Activated CD4-positive, alpha-beta T cell treated with anti-CD3 and anti-CD28 coated beads, Interleukin-10, Interleukin-2, amounts not matched to agents 100 ng/mL and 50 ng/mL, durations not matched to agents 16 hours and 8 hours (primary cell): ENCODE measurements at regions not wholly inside any gene's neighbourhood (a gene's known extent, or its start where the extent isn't known, plus 50 kb on each side); places are given as distances from the start of the nearest gene placed in this dataset.
A peak's percentile ranks its signal among the peaks of the same experiment; 100 is the strongest.
"Not testable (repeated sequence)": the region's sequence is repeated elsewhere in the genome, so short reads cannot be mapped to it uniquely, and the experiment has no call there.

Source experiments
- DNase-seq: peaks from one replicate; pipeline ENCODE4 v3.0.0-alpha.2; 2020

GRCh38 chr7:65631236-65631635 lies 241.6 kb upstream of the VKORC1L1 start:
- not testable (repeated sequence) for DNase-seq

DNA sequence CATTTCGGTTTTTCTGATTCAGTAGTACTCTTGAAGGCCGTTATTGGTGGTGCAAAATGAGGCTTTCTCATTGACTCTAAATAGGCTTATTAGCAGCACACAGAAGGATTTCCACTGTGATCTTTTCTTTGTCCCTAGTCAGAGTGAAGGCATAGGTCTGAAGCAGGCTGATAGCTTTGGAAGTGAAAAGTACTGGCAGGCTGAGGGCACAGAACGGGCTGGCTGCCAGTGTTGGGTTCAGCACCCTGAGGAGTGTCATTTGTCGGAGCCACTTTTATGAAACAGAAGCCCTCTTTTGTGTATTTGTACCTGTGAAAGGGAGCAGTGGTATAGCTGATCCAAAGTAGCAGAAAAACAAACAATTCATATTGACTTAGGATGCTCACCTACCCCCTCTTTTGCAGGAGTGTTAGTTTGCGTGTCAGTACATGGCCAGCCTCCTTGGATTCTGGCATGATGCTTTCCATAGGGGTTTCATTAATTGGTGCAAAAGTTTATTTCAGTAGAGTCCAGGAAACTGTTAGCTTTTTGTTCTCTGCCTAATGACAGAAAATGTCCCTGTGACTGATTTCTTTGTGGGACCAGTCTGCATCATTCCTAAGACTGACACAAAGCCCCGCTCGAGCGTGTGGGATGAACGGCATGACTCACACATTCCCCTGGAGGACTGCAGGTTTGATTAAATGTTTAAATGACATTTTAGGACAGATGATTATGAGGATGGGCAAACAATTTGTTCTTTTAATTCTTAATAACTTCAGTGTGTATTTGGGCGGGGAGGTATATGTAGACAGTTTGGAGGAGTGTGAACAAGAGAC lies 239.1 kb upstream of the VKORC1L1 start:
- DNase-seq: not testable (repeated sequence)

- DNase-seq: not testable (repeated sequence)
These were observed 234.0 kb upstream of the VKORC1L1 start for GRCh38 chr7:65638918-65639317.

DNA sequence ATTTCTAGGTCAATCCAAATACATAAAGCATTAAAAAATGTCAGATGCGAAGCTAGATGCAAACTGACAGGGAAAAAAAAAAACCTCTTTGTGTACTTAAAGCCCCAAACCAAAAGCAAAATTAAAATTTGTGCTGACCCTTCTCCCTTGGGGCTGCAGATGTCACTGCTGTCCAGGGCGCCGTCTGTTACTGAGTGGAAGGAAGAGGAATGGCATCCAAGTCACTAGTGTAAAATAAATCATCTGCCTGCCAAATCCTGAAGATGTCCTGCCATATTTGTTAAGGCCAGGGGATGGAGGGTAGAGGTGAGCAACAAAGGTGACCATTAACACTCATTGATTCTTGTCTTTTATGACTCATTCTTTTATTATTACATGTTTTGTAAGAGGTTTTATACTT lies 233.2 kb upstream of the VKORC1L1 start:
- not testable (repeated sequence) for DNase-seq

- not testable (repeated sequence) for DNase-seq
These were observed 229.4 kb upstream of the VKORC1L1 start for GRCh38 chr7:65643498-65643897.

- not testable (repeated sequence) for DNase-seq
These were observed 225.5 kb upstream of the VKORC1L1 start for GRCh38 chr7:65647153-65647964.

DNA sequence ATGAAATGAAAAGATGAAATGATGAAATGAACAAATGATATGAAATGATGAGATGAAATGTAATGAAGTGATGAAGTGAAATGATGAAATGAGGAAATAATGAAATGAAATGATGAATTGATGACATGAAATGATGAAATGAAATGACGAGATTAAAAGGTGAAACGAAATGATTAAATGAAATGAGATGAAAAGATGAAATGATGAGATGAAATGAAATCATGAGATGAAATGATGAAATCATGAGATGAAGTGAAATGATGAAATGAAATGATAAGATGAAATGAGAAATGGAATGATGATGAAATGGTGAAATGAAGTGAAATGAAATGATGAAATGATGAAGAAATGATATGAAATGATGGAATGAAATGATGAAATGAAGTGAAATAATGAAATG lies 221.7 kb upstream of the VKORC1L1 start:
- DNase-seq: not testable (repeated sequence)

DNA sequence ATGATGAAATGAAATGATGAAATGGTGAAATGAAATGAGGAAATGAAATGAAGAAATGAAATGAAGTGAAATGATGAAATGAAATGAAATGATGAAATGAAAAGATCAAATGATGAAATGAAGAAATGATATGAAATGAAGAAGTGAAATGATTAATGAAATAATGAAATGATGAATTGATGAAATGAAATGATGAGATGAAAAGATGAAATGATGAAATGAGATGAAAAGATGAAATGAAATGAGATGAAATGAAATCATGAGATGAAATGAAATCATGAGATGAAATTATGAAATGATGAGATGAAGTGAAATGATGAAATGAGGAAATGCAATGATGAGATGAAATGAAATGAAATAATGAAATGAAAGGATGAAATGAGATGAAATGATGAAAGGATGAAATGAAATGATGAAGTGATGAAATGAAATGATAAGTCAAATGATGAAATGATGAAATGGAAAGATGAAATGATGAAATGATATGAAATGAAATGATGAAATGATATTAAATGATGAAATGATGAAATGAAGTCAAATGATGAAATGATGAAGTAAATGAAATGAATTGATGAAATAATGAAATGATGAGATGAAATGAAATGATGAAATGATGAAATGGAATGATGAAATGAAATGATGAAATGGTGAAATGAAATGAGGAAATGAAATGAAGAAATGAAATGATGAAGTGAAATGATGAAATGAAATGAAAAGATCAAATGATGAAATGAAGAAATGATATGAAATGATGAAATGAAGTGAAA lies 220.9 kb upstream of the VKORC1L1 start:
- not testable (repeated sequence) for DNase-seq

- not testable (repeated sequence) for DNase-seq
These were observed 220.2 kb upstream of the VKORC1L1 start for GRCh38 chr7:65652669-65653068.

DNA sequence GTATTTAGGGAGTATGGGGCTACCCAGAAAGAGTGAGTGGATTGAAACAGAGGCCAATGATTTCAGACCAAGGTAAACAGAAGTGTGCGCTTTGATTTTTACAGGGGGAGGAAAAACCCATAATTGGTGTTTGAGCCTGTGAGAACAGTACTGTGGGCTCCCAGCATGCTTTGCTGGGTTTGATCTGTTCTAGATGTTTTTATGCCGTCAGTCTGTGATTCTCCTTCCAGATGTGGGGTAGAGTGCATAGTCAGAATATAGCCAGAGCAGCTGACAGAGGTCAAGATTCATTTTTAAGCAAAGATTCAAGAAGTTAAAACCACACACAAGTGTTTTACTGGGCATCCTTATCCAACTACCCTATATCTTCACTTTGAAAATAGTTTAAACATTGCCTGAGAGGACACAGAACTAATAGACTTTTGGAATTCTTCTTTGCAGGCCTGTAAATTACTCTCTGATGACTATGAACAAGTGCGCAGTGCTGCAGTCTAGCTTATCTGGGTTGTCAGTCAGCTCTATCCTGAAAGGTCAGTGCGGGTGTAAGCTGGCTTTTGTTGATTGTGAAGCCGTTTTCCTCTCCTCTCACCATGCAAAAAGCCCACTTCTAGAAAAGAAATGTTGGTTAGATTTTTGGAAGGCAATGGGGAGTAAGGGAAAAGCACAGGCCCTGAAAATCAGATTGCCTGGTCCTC lies 216.2 kb upstream of the VKORC1L1 start:
- not testable (repeated sequence) for DNase-seq

DNA sequence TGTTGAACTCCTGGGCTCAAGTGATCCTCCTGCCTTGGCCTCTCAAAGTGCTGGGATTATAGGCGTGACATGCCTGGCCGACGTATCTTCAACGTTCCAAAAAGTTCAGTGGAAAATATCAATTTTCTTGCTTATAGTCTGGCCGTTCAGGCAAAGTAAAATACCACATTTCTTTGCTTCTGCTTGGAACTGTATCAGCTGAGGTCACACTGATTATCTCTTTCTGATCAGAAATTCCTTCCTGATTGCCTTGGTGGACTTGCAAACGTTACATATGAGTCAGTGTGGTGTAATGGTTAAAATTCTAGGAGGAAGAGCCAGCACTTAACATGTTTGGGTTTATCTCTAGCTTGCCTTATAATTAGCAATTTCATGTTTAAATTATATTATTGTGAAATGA lies 189.5 kb upstream of the VKORC1L1 start:
- DNase-seq: not testable (repeated sequence)

DNA sequence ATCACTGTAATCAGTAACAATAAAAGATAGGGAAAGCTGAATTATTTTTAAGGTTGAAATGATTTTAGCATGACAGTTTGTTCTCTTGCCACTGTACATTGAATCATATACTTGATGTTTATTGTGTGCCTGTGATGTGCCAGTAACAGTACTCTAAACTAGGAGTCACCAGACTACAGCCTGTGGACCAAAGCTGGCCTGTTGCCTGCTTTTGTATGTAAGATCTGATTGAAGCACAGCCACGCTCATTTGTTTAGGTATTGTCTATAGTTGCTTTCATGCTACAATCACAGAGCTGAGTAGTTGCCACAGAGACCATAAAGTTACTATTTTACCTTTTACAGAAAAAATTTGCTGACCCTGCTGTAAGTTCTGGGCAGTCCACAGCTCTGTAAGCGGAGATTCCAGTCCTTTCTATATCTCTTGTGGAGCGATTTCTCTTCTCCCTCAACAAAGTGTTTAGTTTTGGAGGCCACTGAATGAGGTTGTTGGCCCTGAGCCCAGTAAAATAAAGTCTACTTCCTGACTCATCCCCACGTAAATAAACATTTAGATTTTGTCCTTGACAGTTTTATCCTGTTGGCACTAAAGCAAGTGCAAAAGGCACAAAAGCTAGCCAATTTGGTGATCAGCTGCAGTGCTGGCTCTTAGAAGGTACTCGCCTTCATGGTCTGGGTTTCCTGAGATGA lies 173.7 kb upstream of the VKORC1L1 start:
- not testable (repeated sequence) for DNase-seq

DNA sequence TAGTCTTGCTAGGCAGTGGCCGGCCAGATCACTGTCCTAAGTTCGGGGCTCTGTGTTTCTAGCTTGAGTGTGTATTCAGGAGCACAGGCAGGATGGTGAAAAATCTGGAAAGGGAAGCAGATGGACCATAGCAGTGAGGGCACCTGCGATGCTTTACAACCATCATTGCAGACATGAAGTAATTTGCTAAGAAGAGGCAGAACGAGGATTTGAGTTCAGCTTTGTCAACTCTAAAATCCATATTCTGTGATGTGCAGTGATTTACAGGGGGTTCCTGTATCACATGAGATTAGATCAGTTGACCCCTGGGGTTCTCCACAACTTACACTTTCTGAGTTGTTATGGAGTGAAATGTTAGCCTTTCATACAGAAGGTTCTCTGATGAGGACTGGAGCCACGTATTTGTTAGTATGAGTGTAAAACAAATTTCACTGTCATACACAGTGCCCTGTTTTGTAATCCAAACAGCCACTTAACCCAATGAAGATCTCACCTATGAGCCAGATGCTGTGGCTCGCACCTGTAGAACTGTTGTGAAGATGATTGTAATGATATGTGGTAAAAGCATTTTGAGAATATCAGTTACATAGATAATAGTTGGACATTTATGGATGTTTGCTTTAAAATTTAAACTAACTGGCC lies 173.0 kb upstream of the VKORC1L1 start:
- DNase-seq: not testable (repeated sequence)

DNA sequence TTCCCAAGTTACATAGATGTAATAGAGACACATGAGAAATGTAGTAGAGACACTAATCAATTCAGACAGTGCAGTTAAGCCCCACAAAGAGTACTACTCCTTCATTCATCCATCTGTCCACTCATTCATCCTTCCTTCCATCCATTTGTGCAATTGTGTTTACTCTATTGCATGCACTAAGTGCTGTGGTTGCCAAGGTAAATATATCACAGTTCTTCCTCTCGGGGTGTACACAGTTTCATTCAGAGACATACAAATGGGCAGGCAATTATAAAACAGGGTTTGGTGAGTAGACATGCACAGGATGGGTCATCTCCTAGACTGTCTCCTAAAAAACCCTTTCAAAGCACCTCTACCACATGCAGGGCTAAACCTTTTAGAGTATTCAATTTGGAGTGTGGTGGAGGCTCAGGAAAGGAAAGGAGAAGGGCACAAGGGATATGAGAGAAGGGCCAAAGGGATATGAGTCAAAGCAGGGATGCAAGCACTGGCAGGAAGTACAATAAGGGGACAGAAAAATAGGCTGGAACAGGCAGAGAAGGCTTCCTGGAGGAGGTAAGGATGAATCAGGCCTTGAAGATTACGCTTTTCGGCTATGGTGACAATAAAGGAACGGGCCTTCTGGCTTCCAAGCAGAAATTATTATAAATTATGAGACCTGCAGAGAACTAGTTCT lies 153.6 kb upstream of the VKORC1L1 start:
- DNase-seq: not testable (repeated sequence)

DNA sequence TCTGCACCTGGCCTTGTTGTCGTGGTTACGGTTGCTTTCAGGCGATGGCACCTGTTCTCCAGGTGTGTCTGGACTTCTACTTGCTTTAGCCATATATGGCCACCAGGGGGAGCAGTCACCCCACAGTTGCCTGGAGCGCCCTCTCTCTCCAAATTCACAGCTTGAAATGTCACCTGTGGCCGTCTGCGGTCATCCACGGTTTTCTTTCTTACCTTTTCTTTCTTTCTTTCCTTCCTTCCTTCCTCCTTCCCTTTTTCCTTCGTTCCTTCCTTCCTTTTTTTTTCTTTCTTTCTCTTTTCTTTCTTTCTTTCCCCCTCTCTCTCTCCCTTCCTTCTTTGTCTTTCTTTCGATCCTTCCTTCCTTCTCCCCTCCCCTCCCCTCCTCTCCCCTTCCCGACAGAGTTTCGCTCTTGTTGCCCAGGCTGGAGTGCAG lies 150.5 kb upstream of the VKORC1L1 start:
- DNase-seq: peak; percentile 69

DNA sequence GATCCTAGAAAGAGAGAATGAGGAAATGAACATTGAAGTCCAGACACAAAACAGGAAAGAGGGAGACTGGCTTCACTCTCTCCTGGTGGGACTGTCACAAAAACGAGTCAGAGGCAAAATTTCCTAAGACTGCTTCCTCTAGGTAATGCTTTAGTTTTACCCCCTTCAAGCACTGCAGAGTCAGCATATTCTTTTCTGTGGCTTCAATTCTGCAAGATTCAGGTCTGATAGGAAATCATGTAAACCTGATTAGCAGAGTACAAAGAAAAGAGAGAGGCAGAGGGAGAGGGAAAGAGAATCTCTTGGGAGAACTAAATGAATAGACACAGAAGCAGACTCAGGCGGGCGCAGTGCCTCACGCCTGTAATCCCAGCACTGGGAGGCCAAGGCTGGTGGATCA lies 145.7 kb upstream of the VKORC1L1 start:
- not testable (repeated sequence) for DNase-seq

DNA sequence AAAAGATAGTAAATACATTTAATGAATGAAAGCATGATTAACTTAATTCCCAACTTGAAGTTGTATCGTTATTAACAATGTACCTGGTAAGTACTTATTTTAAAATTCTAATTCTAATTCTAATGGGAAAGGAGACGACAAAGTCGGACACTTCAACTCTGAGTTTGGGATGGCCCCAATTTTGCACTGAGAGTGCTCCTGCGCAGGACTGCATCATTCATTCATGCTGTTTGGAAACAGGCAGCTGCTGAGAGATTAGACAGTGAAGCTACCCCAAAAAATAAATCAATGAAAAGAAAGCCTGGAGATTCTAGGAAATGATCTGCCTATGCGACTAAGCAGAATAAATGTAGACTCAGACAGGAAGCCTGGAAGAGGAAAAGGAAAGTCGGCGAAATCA lies 141.7 kb upstream of the VKORC1L1 start:
- DNase-seq: no peak

GRCh38 chr7:65731562-65732035 lies 141.3 kb upstream of the VKORC1L1 start:
- DNase-seq: peak; percentile 60

DNA sequence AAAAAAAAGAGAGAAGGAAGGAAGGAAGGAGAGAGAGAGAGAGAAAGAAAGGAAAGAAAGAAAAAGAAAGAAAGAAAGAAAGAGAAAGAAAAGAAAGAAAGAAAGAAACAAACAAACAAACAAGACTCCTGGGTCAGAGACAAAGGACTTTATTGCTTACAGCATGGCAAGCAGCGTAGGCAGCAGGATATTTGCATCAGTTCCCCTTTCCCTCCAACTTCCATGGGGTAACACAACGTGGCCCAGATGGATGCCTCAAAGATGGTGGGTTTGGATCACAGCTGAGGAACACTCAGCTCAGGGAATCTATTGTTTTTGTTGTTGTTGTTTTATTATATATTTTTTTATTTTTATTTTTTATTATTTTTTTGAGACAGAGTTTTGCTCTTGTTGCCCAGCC lies 128.5 kb upstream of the VKORC1L1 start:
- no peak for DNase-seq

GRCh38 chr7:65746398-65746669 lies 126.5 kb upstream of the VKORC1L1 start:
- DNase-seq: no peak

GRCh38 chr7:65749039-65749438 lies 123.8 kb upstream of the VKORC1L1 start:
- no peak for DNase-seq
